Testis (tissue), 2 donors: ENCODE measurements at regions not wholly inside any gene's neighbourhood (a gene's known extent, or its start where the extent isn't known, plus 50 kb on each side); places are given as distances from the start of the nearest gene placed in this dataset.

Experiments used
- DNase-seq: peaks from one replicate; pipeline ENCODE4 v3.0.0-alpha.2; 2019
- H3K27ac ChIP-seq, 2 donors: fragments of 200-600 bp; sonication (generic); one replicate each; pipeline ENCODE4 v1.5.1; 2019
- H3K27me3 ChIP-seq: fragments of 200-600 bp; sonication (generic); one replicate; pipeline ENCODE4 v1.5.1; 2019
- H3K36me3 ChIP-seq: fragments of 200-600 bp; sonication (generic); one replicate; pipeline ENCODE4 v1.5.1; 2017; ENCODE audit warnings: low read depth; ENCODE audit errors: missing control alignments
- H3K4me1 ChIP-seq: fragments of 200-600 bp; sonication (generic); one replicate; pipeline ENCODE4 v1.5.1; 2019
- H3K4me3 ChIP-seq, 2 donors: fragments of 200-600 bp; sonication (generic); one replicate each; pipeline ENCODE4 v1.5.1; 2017 to 2019
- H3K9me3 ChIP-seq: fragments of 200-600 bp; sonication (generic); one replicate; pipeline ENCODE4 v1.5.1; 2017
- CTCF ChIP-seq, 3 experiments: fragments of 450-650 bp in 2 of 3; fragments of 200-600 bp in 1 of 3; sonication (generic) in 1 of 3; IDR thresholded peaks; one replicate each; pipeline ENCODE4 v1.5.1; 2016 to 2019; ENCODE audit warnings: antibody characterized with exemption in 3 of 3, mild to moderate bottlenecking in 2 of 3, moderate library complexity in 1 of 3
- POLR2A ChIP-seq: fragments of 450-650 bp; IDR thresholded peaks from one replicate; pipeline ENCODE4 v1.6.1; 2017; ENCODE audit warnings: antibody characterized with exemption, mild to moderate bottlenecking, moderate library complexity
- WGBS, 2 donors: methylation state at CpG; one replicate each; pipeline ENCODE4 v1.1.5; 2018; 5-methylcytosine and 5-hydroxymethylcytosine counted together
- intact Hi-C: fragments of 100-400 bp; cut with DNase I; formaldehyde crosslinking; loops from one replicate; pipeline ENCODE4 v1.15.1; 2023; ENCODE audit warnings: low total_unique reads

- 93 to 94% methylated on average over 8 to 9 of the region's 9 CpGs for WGBS, 2 donors
- peaks cover 7% of the 10 kb centered on the region for H3K4me1 ChIP-seq
- TF ChIP-seq CTCF (IDR thresholded peaks at IDR 0.05) = no peak
- no peak for TF ChIP-seq POLR2A
- H3K9me3 ChIP-seq = no peaks in the 10 kb centered on the region
- intact Hi-C loops = no loop called here
- DNase-seq = no peak
- H3K4me3 ChIP-seq = no peak overlapping the region
- H3K27ac ChIP-seq = no peak overlapping the region
- no peaks in the 10 kb centered on the region for H3K36me3 ChIP-seq
- no peaks in the 10 kb centered on the region for H3K27me3 ChIP-seq
Observed at GRCh38 chr22:49535126-49535525, 292.5 kb downstream of the BRD1 start.

- intact Hi-C loops = no loop called here
- H3K27ac ChIP-seq = no peak overlapping the region
- no peak overlapping the region for H3K4me3 ChIP-seq
- H3K4me1 ChIP-seq = peaks cover 7% of the 10 kb centered on the region
- DNase-seq = peak; percentile 68
- no peak for TF ChIP-seq POLR2A
- no peak for TF ChIP-seq CTCF (IDR thresholded peaks at IDR 0.05)
- H3K27me3 ChIP-seq = no peaks in the 10 kb centered on the region
- 57 to 66% methylated on average over 11 to 16 of the region's 16 CpGs for WGBS, 2 donors
- H3K36me3 ChIP-seq = no peaks in the 10 kb centered on the region
- H3K9me3 ChIP-seq = no peaks in the 10 kb centered on the region
Observed at GRCh38 chr22:49534386-49534785, 293.3 kb downstream of the BRD1 start.

GRCh38 chr22:49533886-49534285 is 293.8 kb downstream of the BRD1 start:
- H3K4me1 ChIP-seq = peaks cover 7% of the 10 kb centered on the region
- DNase-seq = no peak
- TF ChIP-seq CTCF (IDR thresholded peaks at IDR 0.05) = no peak
- H3K27ac ChIP-seq = no peak overlapping the region
- no peaks in the 10 kb centered on the region for H3K9me3 ChIP-seq
- H3K36me3 ChIP-seq = no peaks in the 10 kb centered on the region
- intact Hi-C loops = no loop called here
- WGBS, 2 donors = 77 to 88% methylated on average over 14 to 19 of the region's 19 CpGs
- H3K4me3 ChIP-seq = no peak overlapping the region
- no peaks in the 10 kb centered on the region for H3K27me3 ChIP-seq

GRCh38 chr22:49532869-49533802 is 294.5 kb downstream of the BRD1 start:
- Histone ChIP-seq H3K9me3 (no peaks in the 10 kb centered on the region), H3K4me1 (peaks cover 7% of the 10 kb centered on the region), H3K27me3 (no peaks in the 10 kb centered on the region), H3K4me3 (no peak overlapping the region), H3K27ac (no peak overlapping the region), H3K36me3 (no peaks in the 10 kb centered on the region)
- TF ChIP-seq CTCF (IDR thresholded peaks at IDR 0.05) = no peak
- TF ChIP-seq POLR2A = no peak
- no peak for DNase-seq
- intact Hi-C loops = no loop called here
- WGBS, 2 donors = 84 to 92% methylated on average over 19 to 22 of the region's 22 CpGs

DNA sequence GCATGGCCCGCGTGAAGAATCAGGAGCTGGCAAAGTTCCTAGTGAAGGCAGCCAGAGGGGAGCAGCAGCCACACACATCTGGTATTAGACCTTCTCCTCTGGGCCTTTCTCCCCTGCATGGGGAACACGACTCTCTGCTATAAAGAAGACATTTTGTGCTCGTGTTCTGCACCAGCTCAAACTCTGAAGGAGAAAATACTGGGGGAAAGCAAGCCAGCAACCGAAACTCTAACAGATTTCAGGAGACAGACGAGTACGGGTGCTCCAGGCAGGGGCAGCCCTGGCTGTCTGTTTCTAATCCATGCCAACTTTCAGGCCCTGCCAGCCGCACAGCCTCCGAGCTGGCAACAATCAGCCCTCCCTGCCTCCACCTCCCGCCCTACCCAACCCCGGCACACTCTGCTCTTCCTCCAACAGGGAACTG is 296.3 kb downstream of the BRD1 start:
- peak overlapping the region; percentile 55 to 61 for H3K27ac ChIP-seq
- H3K4me1 ChIP-seq = peaks cover 7% of the 10 kb centered on the region
- intact Hi-C loops = no loop called here
- H3K4me3 ChIP-seq = no peak overlapping the region
- no peaks in the 10 kb centered on the region for H3K27me3 ChIP-seq
- TF ChIP-seq POLR2A (no peak), CTCF (IDR thresholded peaks at IDR 0.05) (no peak)
- H3K9me3 ChIP-seq = no peaks in the 10 kb centered on the region
- H3K36me3 ChIP-seq = no peaks in the 10 kb centered on the region
- DNase-seq = no peak
- WGBS, 2 donors = 64 to 67% methylated on average over 6 to 11 of the region's 11 CpGs
